ENCODE measurements at regions not wholly inside any gene's neighbourhood (a gene's known extent, or its start where the extent isn't known, plus 50 kb on each side); places are given as distances from the start of the nearest gene placed in this dataset.
"Not testable (repeated sequence)": the region's sequence is repeated elsewhere in the genome, so short reads cannot be mapped to it uniquely, and the experiment has no call there.

DNA sequence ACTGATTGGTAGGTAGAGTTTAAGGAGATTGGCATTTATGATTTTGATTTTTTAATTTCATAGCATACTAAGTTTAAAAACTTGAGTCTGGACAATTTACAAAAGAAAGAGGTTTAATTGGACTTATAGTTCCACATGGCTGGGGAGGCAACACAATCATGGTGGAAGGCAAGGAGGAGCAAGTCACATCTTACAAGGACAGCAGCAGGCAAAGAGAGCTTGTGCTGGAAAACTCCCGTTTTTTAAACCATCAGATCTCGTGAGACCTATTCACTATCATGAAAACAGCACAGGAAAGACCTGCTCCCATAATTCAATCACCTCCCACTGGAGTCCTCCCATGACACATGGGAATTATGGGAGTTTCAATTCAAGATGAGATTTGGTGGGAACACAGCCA, 630.9 kb upstream of the NR2F2 start:
- Histone ChIP-seq H3K4me1 (ENCODE audit: control insufficient read depth in 1 of 2, insufficient read depth in 2 of 2, low read depth in 1 of 2, low read length in 1 of 2) (no peaks in the 10 kb centered on the region), H3K9ac (no peak overlapping the region), H3K27me3 (ENCODE audit: insufficient read depth) (no peaks in the 10 kb centered on the region), H3F3A (replicated peaks; ENCODE audit: insufficient read depth) (no peaks in the 10 kb centered on the region), H3K4me3 (ENCODE audit: low read depth in 2 of 2, low read length in 1 of 2) (no peak overlapping the region), H3K9me3 (peaks cover 4% of the 10 kb centered on the region; the same call in 1 of the 2 replicates), H3K4me2 (no peak overlapping the region), H2AFZ (ENCODE audit: low read depth) (no peak overlapping the region), H3K9me2 (no peaks in the 10 kb centered on the region), H3K27ac (ENCODE audit: low read depth in 2 of 2, low read length in 1 of 2) (no peak overlapping the region), H3K36me3 (replicated peaks in 1 of 2; ENCODE audit: control insufficient read depth in 1 of 2, insufficient read depth in 2 of 2, low read length in 1 of 2) (no peaks in the 10 kb centered on the region), H4K20me1 (ENCODE audit: insufficient read depth) (no peaks in the 10 kb centered on the region), H3K79me2 (ENCODE audit: insufficient read depth) (no peaks in the 10 kb centered on the region)
- WGBS (ENCODE audit: low lambda C conversion rate): 3% methylated on average over 2 of the region's 2 CpGs
- POLR2A ChIA-PET: no interaction called here
- DNase-seq: no peak
- TF ChIP-seq NFIC (IDR thresholded peaks at IDR 0.05; ENCODE audit: borderline replicate concordance) (no peak), NRF1 (IDR thresholded peaks at IDR 0.05; ENCODE audit: low read depth, low read length) (no peak), GABPA (IDR thresholded peaks at IDR 0.05; ENCODE audit: low read depth) (no peak), ELF1 (IDR thresholded peaks at IDR 0.05) (no peak), RCOR1 (IDR thresholded peaks at IDR 0.05; ENCODE audit: low read length) (no peak), RAD21 (IDR thresholded peaks at IDR 0.05; ENCODE audit: low read length) (no peak), TEAD4 (IDR thresholded peaks at IDR 0.05; ENCODE audit: borderline replicate concordance, insufficient read depth) (no peak), RFX5 (IDR thresholded peaks at IDR 0.05; ENCODE audit: low read length) (no peak), GATA2 (CRISPR knock-in tag; IDR thresholded peaks at IDR 0.05) (no peak), JUND (IDR thresholded peaks at IDR 0.05) (no peak), FOSL2 (IDR thresholded peaks at IDR 0.05; ENCODE audit: borderline replicate concordance, low read depth) (no peak), YY1 (IDR thresholded peaks at IDR 0.05; ENCODE audit: low read depth) (no peak), RXRA (IDR thresholded peaks at IDR 0.05; ENCODE audit: borderline replicate concordance, low read depth) (no peak), EP300 (IDR thresholded peaks at IDR 0.05; ENCODE audit: borderline replicate concordance in 1 of 2, low read depth in 1 of 2, low read length in 1 of 2) (no peak), TAF1 (IDR thresholded peaks at IDR 0.05; ENCODE audit: borderline replicate concordance, low read depth, low read length) (no peak)
- TF ChIP-seq, protein P1, sequence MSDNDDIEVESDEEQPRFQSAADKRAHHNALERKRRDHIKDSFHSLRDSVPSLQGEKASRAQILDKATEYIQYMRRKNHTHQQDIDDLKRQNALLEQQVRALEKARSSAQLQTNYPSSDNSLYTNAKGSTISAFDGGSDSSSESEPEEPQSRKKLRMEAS (IDR thresholded peaks at IDR 0.05; ENCODE audit: low read depth): no peak
- TF ChIP-seq, protein P2, sequence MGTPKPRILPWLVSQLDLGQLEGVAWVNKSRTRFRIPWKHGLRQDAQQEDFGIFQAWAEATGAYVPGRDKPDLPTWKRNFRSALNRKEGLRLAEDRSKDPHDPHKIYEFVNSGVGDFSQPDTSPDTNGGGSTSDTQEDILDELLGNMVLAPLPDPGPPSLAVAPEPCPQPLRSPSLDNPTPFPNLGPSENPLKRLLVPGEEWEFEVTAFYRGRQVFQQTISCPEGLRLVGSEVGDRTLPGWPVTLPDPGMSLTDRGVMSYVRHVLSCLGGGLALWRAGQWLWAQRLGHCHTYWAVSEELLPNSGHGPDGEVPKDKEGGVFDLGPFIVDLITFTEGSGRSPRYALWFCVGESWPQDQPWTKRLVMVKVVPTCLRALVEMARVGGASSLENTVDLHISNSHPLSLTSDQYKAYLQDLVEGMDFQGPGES (IDR thresholded peaks at IDR 0.05; ENCODE audit: low read depth, low read length): no peak
- TF ChIP-seq, protein P3, sequence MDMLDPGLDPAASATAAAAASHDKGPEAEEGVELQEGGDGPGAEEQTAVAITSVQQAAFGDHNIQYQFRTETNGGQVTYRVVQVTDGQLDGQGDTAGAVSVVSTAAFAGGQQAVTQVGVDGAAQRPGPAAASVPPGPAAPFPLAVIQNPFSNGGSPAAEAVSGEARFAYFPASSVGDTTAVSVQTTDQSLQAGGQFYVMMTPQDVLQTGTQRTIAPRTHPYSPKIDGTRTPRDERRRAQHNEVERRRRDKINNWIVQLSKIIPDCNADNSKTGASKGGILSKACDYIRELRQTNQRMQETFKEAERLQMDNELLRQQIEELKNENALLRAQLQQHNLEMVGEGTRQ (IDR thresholded peaks at IDR 0.05; ENCODE audit: borderline replicate concordance, low read depth, low read length): no peak
- TF ChIP-seq, protein P4, sequence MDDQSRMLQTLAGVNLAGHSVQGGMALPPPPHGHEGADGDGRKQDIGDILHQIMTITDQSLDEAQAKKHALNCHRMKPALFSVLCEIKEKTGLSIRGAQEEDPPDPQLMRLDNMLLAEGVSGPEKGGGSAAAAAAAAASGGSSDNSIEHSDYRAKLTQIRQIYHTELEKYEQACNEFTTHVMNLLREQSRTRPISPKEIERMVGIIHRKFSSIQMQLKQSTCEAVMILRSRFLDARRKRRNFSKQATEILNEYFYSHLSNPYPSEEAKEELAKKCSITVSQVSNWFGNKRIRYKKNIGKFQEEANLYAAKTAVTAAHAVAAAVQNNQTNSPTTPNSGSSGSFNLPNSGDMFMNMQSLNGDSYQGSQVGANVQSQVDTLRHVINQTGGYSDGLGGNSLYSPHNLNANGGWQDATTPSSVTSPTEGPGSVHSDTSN (IDR thresholded peaks at IDR 0.05): no peak
- CTCF ChIA-PET: no interaction called here

DNA sequence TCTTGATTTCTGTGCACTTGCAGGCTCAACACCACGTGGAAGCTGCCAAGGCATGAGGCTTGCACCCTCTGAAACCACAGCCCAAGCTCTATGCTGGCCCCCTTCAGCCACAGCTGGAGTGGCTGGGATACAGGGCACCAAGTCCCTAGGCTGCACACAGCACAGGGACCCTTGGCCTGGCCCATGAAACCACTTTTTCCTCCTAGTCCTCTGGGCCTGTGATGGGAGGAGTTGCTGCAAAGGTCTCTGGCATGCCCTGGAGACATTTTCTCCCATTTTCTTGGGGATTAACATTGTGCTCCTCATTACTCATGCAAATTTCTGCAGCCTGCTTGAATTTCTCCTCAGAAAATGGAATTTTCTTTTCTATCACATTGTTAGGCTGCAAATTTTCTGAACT, 629.8 kb upstream of the NR2F2 start:
- H3K9me3 ChIP-seq; H3K9ac ChIP-seq; H3K36me3 ChIP-seq (replicated peaks in 1 of 2; ENCODE audit: control insufficient read depth in 1 of 2, insufficient read depth in 2 of 2, low read length in 1 of 2); H3K4me3 ChIP-seq (ENCODE audit: low read depth in 2 of 2, low read length in 1 of 2); DNase-seq; H2AFZ ChIP-seq (ENCODE audit: low read depth); H3F3A ChIP-seq (replicated peaks; ENCODE audit: insufficient read depth); H4K20me1 ChIP-seq (ENCODE audit: insufficient read depth); H3K9me2 ChIP-seq; H3K79me2 ChIP-seq (ENCODE audit: insufficient read depth); CTCF ChIA-PET; H3K4me2 ChIP-seq; H3K4me1 ChIP-seq (ENCODE audit: control insufficient read depth in 1 of 2, insufficient read depth in 2 of 2, low read depth in 1 of 2, low read length in 1 of 2); H3K27ac ChIP-seq (ENCODE audit: low read depth in 2 of 2, low read length in 1 of 2); H3K27me3 ChIP-seq (ENCODE audit: insufficient read depth); POLR2A ChIA-PET: not testable (repeated sequence)
- WGBS (ENCODE audit: low lambda C conversion rate): 0% methylated on average over 1 of the region's 1 CpG
